ENCODE measurements at regions not wholly inside any gene's neighbourhood (a gene's known extent, or its start where the extent isn't known, plus 50 kb on each side); places are given as distances from the start of the nearest gene placed in this dataset.
"Not testable (repeated sequence)": the region's sequence is repeated elsewhere in the genome, so short reads cannot be mapped to it uniquely, and the experiment has no call there.

DNA sequence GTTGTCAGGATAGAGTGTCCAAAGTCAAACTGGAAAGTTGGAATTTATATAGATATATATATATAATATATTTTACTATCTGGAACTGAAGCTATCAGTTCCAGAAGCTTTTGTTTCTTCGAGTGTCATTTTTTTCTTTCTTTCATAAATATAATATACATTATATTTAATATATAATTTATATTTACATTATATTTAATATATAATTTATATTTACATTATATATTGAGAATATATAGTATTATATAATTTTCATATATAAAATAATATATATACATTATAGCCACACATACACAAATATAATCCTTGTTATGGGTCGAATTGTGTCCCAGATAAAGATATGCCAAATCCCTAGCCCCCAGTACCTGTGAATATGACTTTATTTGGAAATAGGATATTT, 842.3 kb upstream of the LRRC4C start:
- DNase-seq (ENCODE audit: low spot score) = no peak

DNA sequence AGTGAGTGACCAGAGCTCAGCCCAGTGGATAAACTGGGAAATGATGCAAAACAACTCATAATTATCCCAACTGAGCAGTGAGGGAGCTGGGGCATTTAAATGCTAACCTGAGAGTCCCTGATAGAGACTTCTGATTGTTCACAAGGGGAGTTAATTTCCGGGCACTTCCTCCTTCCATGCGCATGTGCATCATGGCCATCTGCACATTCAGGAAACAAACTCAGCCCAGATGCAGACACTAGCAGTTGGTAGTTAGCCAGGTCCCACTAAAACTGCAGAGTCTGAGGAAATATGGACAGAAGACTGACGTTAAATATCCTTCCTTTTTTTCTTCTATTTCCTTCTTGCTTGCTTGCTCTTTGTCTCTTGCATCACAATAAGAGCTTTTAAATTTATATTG, 852.1 kb upstream of the LRRC4C start:
- DNase-seq (ENCODE audit: low spot score) = no peak

DNA sequence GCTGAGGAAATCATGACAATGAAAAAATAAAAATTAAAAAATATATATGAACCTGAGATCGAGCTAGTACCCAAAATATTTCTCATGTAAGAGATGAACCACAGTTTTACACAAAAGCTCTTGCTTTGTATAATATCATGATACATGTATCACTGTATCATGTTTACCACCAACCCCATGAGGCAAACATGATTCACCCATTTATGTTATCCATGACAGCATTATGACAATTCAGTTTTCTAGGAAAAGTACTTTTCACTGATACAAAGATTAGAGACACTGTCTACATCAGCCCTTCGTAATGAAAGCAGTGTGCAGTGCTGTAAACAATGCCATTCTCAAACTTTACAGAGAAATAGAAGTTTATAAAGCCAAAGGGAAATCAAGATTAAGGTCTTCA, 852.5 kb upstream of the LRRC4C start:
- DNase-seq (ENCODE audit: low spot score) = no peak

DNA sequence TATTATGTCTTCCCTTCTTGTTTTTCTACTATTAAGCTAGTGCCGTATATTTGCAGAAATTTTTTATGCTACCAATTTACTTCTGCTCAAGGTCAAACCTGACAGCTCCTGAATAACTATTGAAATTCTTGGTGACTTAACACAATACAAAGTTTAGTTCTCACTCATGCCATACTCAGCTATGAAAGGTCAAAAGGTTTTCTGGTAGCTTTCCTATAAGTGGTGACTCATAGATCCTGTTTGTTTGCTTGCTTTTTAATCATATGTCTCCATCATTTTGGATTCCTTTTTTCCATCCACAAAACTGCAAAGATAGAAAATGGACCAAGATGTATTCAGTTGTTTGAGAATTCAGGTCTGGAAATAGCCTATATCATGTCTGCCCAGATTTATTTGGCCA, 855.8 kb upstream of the LRRC4C start:
- DNase-seq (ENCODE audit: low spot score) = peak; percentile 16

DNA sequence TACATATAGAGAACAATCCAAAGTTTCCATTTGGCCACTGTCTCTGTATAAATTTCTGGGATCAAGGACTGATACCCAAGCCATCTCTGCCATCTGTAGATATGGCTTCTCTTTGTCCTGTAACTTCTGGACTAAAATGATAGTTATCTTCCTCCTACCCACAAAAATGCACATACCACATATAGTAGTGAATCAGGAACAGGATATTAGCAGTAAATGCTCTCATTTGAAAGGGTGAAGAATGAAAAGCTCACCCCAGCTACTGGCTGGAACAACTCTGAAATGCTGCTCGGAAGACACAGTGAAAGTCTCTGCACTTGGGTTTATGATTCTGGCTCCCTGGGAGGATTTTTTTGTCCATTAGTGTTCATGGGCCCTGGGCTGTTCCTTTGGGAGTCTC, 856.4 kb upstream of the LRRC4C start:
- no peak for DNase-seq (ENCODE audit: low spot score)

DNA sequence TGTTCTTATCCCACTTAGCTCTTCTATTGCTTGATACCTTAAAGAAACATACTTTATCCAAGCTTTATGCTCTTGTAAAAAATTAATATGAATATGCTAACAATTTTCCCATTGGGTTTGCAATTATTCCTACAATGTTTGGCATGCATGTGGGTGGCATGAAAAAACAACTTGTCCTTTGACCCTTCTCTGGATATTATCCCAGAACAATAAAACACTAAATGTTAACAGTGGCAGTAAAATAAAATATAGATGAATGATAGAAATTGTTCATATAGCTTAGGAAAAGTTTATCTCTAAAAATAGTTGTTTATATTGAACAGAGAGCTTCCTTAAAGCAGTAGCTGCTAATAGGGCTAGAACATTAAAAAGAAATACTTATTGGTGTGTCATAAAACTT, 860.5 kb upstream of the LRRC4C start:
- DNase-seq (ENCODE audit: low spot score) = no peak

DNA sequence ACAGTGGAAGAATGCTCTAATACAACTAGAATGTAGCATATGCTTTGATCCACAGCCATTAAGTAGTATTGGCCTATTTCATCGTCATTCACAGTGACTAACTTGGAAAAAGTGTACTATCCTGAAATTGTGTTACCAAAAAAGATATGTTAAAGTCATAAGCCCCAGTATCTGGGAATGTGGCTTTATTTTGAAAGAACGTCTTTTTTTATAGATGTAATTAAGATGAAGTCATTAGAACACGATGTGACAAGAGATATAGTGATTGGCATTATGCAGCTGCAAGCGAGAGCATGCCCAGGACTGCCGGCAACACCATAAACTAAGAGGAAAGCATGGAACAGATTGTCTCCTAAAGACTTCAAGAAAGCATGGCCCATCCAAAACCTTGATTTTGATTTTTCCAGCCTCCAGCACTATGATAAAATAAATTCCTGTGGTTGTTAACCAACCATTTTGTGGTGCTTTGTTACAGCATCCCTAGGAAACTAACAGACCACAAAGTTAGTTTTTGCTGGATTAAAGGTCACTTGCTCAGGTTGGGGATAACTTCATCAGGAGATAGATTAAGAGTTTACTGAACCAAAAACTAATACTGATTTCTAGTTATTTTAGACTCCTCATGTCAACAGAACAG, 870.6 kb upstream of the LRRC4C start:
- peak; percentile 13 for DNase-seq (ENCODE audit: low spot score)

DNA sequence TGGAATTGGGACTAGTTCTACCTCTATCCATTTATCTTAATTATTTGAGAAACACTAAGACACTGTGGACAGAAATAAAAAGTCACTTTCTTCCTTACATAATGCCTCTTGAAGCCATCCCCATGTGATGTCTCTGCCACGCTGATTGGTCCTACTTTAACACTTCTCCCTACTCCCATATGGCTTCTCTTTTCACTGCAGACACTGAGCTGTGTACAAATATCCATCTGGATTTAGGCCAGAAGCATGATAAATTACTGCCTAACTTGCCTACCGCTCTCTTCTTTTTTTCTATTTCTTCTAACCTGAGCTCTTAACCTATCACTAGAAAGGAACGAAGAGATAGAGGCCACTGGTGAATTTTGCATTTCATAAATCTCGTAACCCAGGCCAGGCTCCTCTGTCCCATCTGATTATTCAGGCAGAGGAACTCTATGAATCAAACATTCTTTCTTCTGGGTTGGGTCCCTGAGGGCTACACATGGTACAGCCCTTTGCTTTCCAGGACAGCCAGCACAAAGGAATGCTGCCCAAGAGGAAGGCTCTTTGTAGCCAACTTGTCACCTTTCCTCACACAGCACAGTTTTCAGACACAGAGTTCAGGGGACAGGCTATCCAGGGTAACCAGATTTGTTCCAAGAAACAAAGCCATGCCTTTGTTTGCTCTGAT, 878.5 kb upstream of the LRRC4C start:
- no peak for DNase-seq (ENCODE audit: low spot score)

DNA sequence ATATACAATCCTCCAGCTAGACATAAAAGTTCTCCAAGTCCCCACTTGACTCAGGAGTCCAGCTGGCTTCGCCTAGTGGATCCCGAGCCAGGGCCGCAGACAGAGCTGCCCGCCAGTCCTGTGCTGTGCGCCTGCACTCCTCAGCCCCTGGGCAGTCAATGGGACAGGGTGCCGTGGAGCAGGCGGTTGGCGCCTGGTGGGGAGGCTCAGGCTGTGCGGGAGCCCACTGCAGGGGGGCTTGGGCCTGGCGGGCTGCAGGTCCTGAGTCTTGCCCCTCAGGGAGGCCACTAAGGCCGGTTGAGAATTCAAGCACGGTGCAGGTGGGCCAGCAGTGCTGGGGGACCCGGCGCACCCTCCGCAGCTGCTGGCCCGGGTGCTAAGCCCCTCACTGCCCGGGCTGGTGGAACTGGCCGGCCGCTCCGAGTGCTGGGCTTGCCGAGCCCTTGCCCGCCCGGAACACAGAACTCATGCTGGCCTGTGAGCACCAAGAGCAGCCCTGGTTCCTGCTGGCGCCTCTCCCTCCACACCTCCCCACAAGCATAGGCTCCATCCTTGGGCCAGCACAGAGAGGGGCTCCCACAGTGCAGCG, 884.8 kb upstream of the LRRC4C start:
- DNase-seq (ENCODE audit: low spot score) = no peak

DNA sequence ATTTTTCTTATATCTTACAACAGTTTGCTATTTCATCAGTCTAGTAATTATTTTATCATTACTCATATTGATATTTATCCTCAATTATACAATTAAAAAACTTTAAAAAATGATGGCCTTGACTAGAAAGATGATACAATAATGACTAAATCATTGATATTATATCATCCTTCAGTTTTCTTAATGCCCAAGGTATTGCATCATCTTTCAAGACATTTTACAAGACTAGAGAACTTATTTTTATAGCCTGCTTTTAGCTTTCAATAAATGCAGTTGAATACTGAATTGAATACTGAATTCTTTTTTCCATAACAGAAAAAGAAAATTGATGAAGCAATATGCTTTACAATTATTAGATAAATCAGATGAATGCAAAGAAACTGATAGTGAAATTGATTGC, 886.5 kb upstream of the LRRC4C start:
- DNase-seq (ENCODE audit: low spot score) = no peak

DNA sequence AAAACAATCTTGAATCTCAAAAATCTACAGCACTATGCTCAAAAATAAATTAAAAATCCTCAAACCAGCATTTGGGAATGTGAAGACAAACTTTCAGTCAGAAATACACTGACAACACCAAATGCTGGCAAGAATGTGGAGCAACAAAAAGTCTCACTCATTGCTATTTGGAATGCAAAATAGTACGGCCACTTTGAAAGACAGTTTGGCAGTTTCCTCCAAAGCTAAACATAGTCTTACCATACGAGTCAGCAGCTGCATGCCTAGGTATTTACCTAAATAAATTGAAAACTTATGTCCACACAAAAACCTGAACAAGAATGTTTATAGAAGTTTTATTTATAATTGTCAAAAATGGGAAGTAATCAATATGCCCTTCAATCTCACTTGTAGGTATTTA, 904.2 kb upstream of the LRRC4C start:
- no peak for DNase-seq (ENCODE audit: low spot score)

DNA sequence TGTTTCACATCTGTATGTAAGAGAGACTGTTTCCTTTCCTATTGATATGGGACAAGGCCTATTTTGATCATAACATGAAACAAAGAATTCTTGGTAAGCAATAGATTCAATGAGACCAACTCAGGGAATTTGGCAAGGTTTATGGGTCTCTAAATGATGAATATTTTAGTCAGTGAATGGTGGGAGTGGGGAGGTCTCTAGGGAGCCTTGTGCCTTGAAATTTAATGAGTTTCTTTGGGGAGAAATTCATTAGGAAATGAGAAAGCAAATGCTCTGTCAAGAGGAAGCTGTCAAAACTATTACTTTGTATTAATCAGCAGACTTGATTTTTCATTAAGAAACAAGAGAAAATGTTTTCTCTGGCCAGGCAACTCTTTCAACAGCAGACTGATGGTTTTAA, 921.7 kb upstream of the API5 start:
- DNase-seq (ENCODE audit: low spot score) = no peak

DNA sequence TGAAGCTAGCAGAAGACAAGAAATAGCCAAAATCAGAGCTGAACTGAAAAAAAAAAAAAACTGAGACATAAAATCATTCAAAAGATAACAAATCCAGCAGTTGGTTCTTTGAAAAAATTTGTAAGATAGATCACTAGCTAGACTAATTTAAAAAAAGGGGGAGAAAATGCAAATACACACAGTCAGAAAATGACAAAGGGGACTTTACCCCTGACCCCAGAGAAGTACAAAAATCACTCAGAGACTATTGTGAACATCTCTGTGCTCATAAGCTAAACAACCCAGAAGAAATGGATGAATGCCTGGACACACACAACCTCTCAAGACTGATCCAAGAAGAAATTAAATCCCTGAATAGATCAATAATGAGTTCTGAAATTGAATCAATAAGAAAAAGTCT, 914.3 kb upstream of the API5 start:
- no peak for DNase-seq (ENCODE audit: low spot score)

DNA sequence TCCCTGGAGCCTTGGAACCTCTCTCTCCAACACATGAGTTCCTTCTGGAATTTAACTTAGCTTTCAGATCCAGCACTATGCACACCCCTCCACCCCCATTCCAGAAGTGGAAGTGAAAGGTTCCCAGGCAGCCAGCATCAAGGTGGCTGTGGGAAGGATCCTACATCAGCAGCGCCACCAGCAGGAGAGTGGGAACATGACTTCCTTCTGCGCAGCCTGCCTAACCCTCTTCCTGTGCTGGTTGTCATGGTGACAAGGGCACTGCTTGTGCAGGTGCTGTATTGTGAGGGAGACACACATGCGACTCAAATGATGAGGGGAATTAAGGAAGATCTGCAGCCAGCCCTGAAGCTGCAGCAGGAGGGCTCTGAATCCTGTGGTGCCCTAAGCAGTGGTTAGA, 904.5 kb upstream of the API5 start:
- peak; percentile 60 for DNase-seq (ENCODE audit: low spot score)

DNA sequence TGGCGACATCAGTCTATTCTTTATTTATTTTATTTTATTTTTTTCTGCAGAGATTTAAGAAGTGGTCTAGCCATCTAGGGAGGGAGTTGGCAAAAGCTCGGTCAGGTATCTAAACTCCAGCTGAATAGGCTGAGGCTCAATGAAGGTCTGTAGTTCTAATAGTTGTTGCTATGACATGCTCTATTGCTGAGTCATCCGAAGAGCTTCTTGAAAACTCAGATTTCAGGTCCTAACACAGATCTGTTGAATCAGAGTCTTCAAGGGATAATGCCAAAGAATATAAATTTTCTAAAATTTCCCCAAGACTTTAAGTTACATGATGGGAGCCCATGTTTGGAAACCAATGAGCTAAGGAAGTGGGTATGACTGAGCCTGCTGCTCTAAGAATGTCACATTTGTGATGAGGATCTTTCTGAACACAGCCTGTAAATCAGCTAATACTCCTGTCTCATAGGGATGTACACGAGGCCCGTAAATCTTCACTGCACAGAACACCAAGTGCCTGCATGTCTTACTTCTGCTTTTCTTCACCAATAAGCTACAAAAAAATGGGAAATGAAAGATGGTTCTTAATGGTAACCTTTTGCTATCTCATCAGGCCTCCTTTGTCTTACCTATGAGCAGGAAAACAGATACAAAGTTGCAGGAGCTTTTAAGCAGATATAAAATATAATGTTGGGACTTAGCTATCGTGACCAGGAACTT, 901.4 kb upstream of the API5 start:
- no peak for DNase-seq (ENCODE audit: low spot score)

DNA sequence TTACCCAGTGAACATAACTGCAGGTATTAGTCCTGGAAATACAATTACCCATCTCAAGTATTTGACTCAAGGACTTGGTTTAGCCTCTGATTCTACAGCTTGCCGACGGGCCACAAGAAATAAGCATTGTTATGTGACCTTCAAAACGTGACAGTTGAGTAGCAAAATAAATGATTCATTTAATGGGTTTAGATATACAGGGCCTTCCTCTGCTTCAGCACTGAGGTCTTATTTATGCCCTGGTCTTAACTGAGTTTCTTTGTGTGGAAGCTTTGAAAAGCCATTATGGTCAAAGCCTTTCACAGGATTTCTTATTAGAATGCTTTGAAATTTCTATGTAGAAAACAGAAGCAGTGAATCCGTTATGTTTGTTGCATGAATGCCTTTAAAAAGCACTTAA, 899.2 kb upstream of the API5 start:
- DNase-seq (ENCODE audit: low spot score) = no peak

DNA sequence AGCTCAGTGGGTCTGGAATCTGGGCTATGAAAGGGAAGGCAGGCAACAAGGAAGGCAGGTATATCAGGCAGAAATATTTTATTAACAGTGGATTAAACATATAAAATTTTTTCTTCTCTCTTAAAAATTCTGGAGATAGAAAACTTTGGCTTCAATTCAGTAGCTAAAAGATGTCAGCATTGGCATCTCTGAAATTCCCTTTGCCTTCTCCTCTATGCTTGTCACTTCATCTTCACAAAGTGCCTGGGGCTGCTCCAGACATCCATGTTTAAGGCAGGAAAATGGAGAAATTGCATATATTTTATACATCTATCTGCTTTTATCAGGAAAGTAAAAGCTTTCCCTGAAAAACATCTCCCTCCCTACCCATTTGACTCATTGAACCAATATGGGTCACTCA, 894.1 kb upstream of the API5 start:
- no peak for DNase-seq (ENCODE audit: low spot score)

DNA sequence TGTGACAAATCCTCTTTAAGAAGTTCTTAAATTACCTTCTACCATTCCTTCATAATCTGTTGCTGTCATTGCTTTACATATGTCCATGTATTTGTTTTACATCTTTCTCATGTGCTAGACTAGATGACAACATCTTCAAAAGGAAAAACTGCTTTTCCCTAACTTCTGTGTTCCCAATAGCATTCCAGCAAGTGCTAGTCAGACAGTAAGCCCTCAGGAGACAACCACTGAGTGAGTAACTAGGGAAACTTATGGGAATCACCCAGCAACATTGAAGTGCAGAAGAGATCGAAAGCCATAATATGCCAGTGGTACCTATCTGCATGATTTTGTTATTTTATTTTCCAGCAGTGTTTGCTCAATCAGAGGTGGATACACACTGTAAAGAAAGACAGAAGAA, 889.7 kb upstream of the API5 start:
- DNase-seq (ENCODE audit: low spot score) = peak; percentile 7

DNA sequence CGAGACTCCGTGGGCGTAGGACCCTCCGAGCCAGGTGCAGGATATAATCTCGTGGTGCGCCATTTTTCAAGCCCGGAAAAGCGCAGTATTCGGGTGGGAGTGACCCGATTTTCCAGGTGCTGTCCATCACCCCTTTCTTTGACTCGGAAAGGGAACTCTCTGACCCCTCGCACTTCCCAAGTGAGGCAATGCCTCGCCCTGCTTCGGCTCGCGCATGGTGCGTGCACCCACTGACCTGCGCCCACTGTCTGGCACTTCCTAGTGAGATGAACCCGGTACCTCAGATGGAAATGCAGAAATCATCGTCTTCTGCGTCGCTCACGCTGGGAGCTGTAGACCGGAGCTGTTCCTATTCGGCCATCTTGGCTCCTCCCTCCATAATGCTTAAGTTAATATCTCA, 876.9 kb upstream of the API5 start:
- not testable (repeated sequence) for DNase-seq (ENCODE audit: low spot score)

DNA sequence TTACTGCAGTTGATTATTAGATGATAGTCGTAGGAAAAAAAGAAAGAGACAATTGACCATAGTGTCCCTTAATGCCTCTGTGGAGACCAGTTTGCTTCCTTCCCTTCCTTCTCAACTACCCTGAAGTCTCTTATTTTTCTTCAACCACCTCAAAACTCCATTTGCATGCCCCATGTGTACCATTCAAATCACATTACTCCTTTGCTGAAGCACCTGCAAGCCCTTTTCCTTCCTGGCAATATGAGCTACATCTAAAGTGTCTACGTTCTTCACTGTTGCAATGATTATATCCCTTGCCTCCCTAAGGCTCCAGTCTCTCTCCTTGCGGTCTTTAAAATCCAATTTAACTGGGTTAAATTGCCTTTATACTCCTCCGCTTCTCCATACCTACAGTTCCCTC, 867.4 kb upstream of the API5 start:
- no peak for DNase-seq (ENCODE audit: low spot score)

DNA sequence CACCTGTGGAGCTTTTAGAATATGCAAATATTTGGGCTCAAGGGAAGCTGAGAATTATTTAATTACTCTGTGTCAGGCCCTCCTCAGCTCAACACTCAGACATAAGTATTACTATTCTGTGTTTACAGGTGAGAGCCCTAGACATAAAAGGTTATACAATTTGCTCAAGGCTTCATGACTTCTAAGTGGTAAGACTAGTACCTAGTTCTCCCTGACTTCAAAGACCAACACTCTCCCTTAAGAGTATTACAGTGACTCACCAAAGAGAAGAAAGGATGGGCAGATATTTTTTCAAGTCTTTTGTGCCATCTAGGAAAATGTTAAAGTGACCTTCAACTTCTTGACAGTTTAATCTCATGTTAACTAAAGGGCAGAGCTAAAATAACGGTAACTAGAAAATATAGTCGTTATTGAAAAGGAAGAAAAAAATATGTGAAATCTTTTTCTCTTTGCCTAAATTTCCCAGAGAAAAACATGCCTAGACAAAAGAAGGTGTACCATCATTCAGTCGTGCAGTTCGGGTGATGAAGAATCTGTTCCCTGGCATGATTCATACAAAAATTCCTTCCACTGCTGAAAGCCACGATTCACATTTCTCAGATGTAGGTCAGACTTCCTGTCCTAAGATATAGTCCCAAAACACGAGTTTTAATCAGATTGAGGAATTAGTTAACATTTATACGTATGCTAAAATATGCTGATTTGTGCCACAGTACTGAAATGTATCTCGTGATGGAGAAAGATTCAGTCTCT, 849.1 kb upstream of the API5 start:
- DNase-seq (ENCODE audit: low spot score) = peak; percentile 41

DNA sequence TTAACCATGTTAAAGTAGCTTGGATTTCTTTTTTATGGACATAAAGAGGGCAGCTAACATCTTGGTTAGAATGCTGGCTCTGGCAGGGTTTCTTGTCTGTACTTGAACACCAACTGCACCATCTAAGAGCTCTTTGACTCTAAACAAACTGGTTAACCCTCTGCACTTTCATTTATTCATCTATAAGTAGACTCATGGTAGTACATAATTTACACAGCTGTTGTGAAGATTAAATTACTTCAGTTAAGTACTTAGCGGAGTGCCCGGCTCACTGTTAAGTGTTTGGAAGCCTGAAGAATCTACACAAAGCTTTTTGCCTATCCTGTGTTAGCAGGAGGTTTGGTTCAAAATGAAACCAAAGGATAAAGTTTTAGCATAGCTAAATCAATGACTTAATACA, 846.2 kb upstream of the API5 start:
- no peak for DNase-seq (ENCODE audit: low spot score)

Measured in H4 (cell line).